ENCODE measurements at regions not wholly inside any gene's neighbourhood (a gene's known extent, or its start where the extent isn't known, plus 50 kb on each side); places are given as distances from the start of the nearest gene placed in this dataset.

GRCh38 chr10:9786576-9786975 is 1231.1 kb upstream of the CELF2 start:
- DNase-seq: no peak
- Mint-ChIP-seq H3K27me3 (ENCODE audit: low read depth) (peaks cover 9% of the 10 kb centered on the region), H3K4me3 (no peak overlapping the region), H3K36me3 (ENCODE audit: insufficient read depth in 2 of 2) (peaks cover 0 to 1% of the 10 kb centered on the region in 2 donors), H3K9me3 (peaks cover 0 to 2% of the 10 kb centered on the region in 2 donors), H3K27ac (no peak overlapping the region), H3K4me1 (ENCODE audit: low read depth) (no peaks in the 10 kb centered on the region)
- no peak for ATAC-seq (replicated peaks in 1 of 2)

- Mint-ChIP-seq H3K27me3 (ENCODE audit: low read depth) (no peaks in the 10 kb centered on the region), H3K4me1 (ENCODE audit: low read depth) (no peaks in the 10 kb centered on the region), H3K4me3 (no peak overlapping the region), H3K27ac (no peak overlapping the region), H3K9me3 (no peaks in the 10 kb centered on the region), H3K36me3 (ENCODE audit: insufficient read depth in 2 of 2) (no peaks in the 10 kb centered on the region)
- no peak for DNase-seq
- no peak for ATAC-seq (replicated peaks in 1 of 2)
Observed at GRCh38 chr10:9789996-9790395, 1227.7 kb upstream of the CELF2 start.

- H3K36me3 Mint-ChIP-seq (ENCODE audit: insufficient read depth in 2 of 2): no peaks in the 10 kb centered on the region
- no peaks in the 10 kb centered on the region for H3K4me1 Mint-ChIP-seq (ENCODE audit: low read depth)
- H3K9me3 Mint-ChIP-seq: no peaks in the 10 kb centered on the region
- no peak overlapping the region for H3K27ac Mint-ChIP-seq
- H3K4me3 Mint-ChIP-seq: no peak overlapping the region
- DNase-seq (no peak), ATAC-seq (replicated peaks in 1 of 2) (no peak)
- H3K27me3 Mint-ChIP-seq (ENCODE audit: low read depth): no peaks in the 10 kb centered on the region
Observed at GRCh38 chr10:9792181-9792580, 1225.5 kb upstream of the CELF2 start.

- H3K27ac Mint-ChIP-seq: no peak overlapping the region
- H3K4me3 Mint-ChIP-seq: no peak overlapping the region
- ATAC-seq (replicated peaks in 1 of 2): no peak
Observed at GRCh38 chr10:9796564-9796963, 1221.1 kb upstream of the CELF2 start.

GRCh38 chr10:9800011-9800410 is 1217.7 kb upstream of the CELF2 start:
- Mint-ChIP-seq H3K9me3 (peaks cover 0 to 2% of the 10 kb centered on the region in 2 donors), H3K4me3 (no peak overlapping the region), H3K27me3 (ENCODE audit: low read depth) (peaks cover 5% of the 10 kb centered on the region), H3K36me3 (ENCODE audit: insufficient read depth in 2 of 2) (no peaks in the 10 kb centered on the region), H3K27ac (no peak overlapping the region), H3K4me1 (ENCODE audit: low read depth) (no peaks in the 10 kb centered on the region)
- DNase-seq (no peak), ATAC-seq (replicated peaks in 1 of 2) (no peak)

More at GRCh38 chr10:9796564-9796963, 1221.1 kb upstream of the CELF2 start:
- Mint-ChIP-seq H3K4me1 (ENCODE audit: low read depth) (no peaks in the 10 kb centered on the region), H3K36me3 (ENCODE audit: insufficient read depth in 2 of 2) (no peaks in the 10 kb centered on the region), H3K27me3 (ENCODE audit: low read depth) (no peaks in the 10 kb centered on the region), H3K9me3 (peaks cover 0 to 2% of the 10 kb centered on the region in 2 donors)
- DNase-seq: no peak

GRCh38 chr10:9800571-9800970 is 1217.1 kb upstream of the CELF2 start:
- no peak for ATAC-seq (replicated peaks in 1 of 2)
- Mint-ChIP-seq H3K9me3 (peaks cover 0 to 2% of the 10 kb centered on the region in 2 donors), H3K36me3 (ENCODE audit: insufficient read depth in 2 of 2) (no peaks in the 10 kb centered on the region), H3K27ac (no peak overlapping the region), H3K4me1 (ENCODE audit: low read depth) (no peaks in the 10 kb centered on the region), H3K27me3 (ENCODE audit: low read depth) (peaks cover 5% of the 10 kb centered on the region), H3K4me3 (no peak overlapping the region)
- DNase-seq: no peak

- H3K4me3 Mint-ChIP-seq: no peak overlapping the region
- H3K36me3 Mint-ChIP-seq (ENCODE audit: insufficient read depth in 2 of 2): no peaks in the 10 kb centered on the region
- peaks cover 12% of the 10 kb centered on the region for H3K27me3 Mint-ChIP-seq (ENCODE audit: low read depth)
- H3K4me1 Mint-ChIP-seq (ENCODE audit: low read depth): no peaks in the 10 kb centered on the region
- H3K27ac Mint-ChIP-seq: no peak overlapping the region
- ATAC-seq (replicated peaks in 1 of 2) (no peak), DNase-seq (no peak)
- peaks cover 0 to 2% of the 10 kb centered on the region in 2 donors for H3K9me3 Mint-ChIP-seq
Observed at GRCh38 chr10:9807846-9808245, 1209.8 kb upstream of the CELF2 start.

GRCh38 chr10:9811601-9812000 is 1206.1 kb upstream of the CELF2 start:
- H3K9me3 Mint-ChIP-seq: peaks cover 0 to 2% of the 10 kb centered on the region in 2 donors
- no peak for ATAC-seq (replicated peaks in 1 of 2)
- H3K27ac Mint-ChIP-seq: no peak overlapping the region
- peaks cover 7% of the 10 kb centered on the region for H3K27me3 Mint-ChIP-seq (ENCODE audit: low read depth)
- H3K36me3 Mint-ChIP-seq (ENCODE audit: insufficient read depth in 2 of 2): no peaks in the 10 kb centered on the region
- no peaks in the 10 kb centered on the region for H3K4me1 Mint-ChIP-seq (ENCODE audit: low read depth)
- DNase-seq: no peak
- H3K4me3 Mint-ChIP-seq: no peak overlapping the region

GRCh38 chr10:9814285-9814864 is 1203.3 kb upstream of the CELF2 start:
- Mint-ChIP-seq H3K27ac (no peak overlapping the region), H3K27me3 (ENCODE audit: low read depth) (no peaks in the 10 kb centered on the region), H3K9me3 (no peaks in the 10 kb centered on the region), H3K36me3 (ENCODE audit: insufficient read depth in 2 of 2) (no peaks in the 10 kb centered on the region), H3K4me1 (ENCODE audit: low read depth) (no peaks in the 10 kb centered on the region), H3K4me3 (no peak overlapping the region)
- DNase-seq: no peak
- ATAC-seq (replicated peaks in 1 of 2): no peak

- no peaks in the 10 kb centered on the region for H3K27me3 Mint-ChIP-seq (ENCODE audit: low read depth)
- H3K36me3 Mint-ChIP-seq (ENCODE audit: insufficient read depth in 2 of 2): no peaks in the 10 kb centered on the region
- H3K4me1 Mint-ChIP-seq (ENCODE audit: low read depth): no peaks in the 10 kb centered on the region
- H3K27ac Mint-ChIP-seq: no peak overlapping the region
- no peak for DNase-seq
- H3K9me3 Mint-ChIP-seq: no peaks in the 10 kb centered on the region
- no peak overlapping the region for H3K4me3 Mint-ChIP-seq
- no peak for ATAC-seq (replicated peaks in 1 of 2)
Observed at GRCh38 chr10:9819756-9820494, 1197.7 kb upstream of the CELF2 start.

GRCh38 chr10:9823268-9823930 is 1194.3 kb upstream of the CELF2 start:
- Mint-ChIP-seq H3K27me3 (ENCODE audit: low read depth) (no peaks in the 10 kb centered on the region), H3K4me1 (ENCODE audit: low read depth) (no peaks in the 10 kb centered on the region), H3K9me3 (peaks cover 0 to 2% of the 10 kb centered on the region in 2 donors), H3K4me3 (no peak overlapping the region), H3K36me3 (ENCODE audit: insufficient read depth in 2 of 2) (no peaks in the 10 kb centered on the region), H3K27ac (no peak overlapping the region)
- no peak for DNase-seq
- no peak for ATAC-seq (replicated peaks in 1 of 2)

GRCh38 chr10:9824631-9825071 is 1193.0 kb upstream of the CELF2 start:
- no peak overlapping the region for H3K27ac Mint-ChIP-seq
- no peaks in the 10 kb centered on the region for H3K4me1 Mint-ChIP-seq (ENCODE audit: low read depth)
- H3K4me3 Mint-ChIP-seq: no peak overlapping the region
- H3K27me3 Mint-ChIP-seq (ENCODE audit: low read depth): no peaks in the 10 kb centered on the region
- no peaks in the 10 kb centered on the region for H3K36me3 Mint-ChIP-seq (ENCODE audit: insufficient read depth in 2 of 2)
- ATAC-seq (replicated peaks in 1 of 2) (no peak), DNase-seq (no peak)
- H3K9me3 Mint-ChIP-seq: peaks cover 0 to 2% of the 10 kb centered on the region in 2 donors

GRCh38 chr10:9825491-9826018 is 1192.1 kb upstream of the CELF2 start:
- Mint-ChIP-seq H3K27me3 (ENCODE audit: low read depth) (no peaks in the 10 kb centered on the region), H3K36me3 (ENCODE audit: insufficient read depth in 2 of 2) (no peaks in the 10 kb centered on the region), H3K4me1 (ENCODE audit: low read depth) (no peaks in the 10 kb centered on the region), H3K9me3 (peaks cover 0 to 2% of the 10 kb centered on the region in 2 donors), H3K4me3 (no peak overlapping the region), H3K27ac (no peak overlapping the region)
- DNase-seq (no peak), ATAC-seq (replicated peaks in 1 of 2) (no peak)

Data from activated T-cell treated with anti-CD3 and anti-CD28 coated beads, Interleukin-2, amount 50 U/mL, for 72 hours (primary cell).